ENCODE measurements at regions not wholly inside any gene's neighbourhood (a gene's known extent, or its start where the extent isn't known, plus 50 kb on each side); places are given as distances from the start of the nearest gene placed in this dataset.
"Not testable (repeated sequence)": the region's sequence is repeated elsewhere in the genome, so short reads cannot be mapped to it uniquely, and the experiment has no call there.

DNA sequence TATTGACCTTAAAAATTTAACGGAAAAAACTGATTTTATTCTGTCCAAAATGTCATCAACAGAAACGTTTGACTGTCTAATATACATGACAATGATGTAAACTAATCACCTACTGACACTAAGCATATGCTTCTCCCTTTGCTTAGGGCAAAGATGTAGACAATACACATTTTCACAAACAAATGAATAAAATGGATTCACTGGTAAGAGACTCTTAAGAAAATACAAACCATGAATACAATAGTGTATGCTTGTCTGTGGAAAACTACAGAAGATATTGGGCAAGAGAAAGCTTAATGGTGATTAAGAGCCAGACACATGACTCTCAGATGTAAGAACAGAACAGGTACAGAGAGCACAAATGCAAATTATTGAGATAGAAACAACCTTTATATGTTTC is 1248.7 kb downstream of the FSCB start:
- ATAC-seq (no peak), DNase-seq (no peak)
- WGBS, 4 donors = 57 to 61% (median 59%) methylated on average over 2 of the region's 2 CpGs
- TF ChIP-seq, protein P1, sequence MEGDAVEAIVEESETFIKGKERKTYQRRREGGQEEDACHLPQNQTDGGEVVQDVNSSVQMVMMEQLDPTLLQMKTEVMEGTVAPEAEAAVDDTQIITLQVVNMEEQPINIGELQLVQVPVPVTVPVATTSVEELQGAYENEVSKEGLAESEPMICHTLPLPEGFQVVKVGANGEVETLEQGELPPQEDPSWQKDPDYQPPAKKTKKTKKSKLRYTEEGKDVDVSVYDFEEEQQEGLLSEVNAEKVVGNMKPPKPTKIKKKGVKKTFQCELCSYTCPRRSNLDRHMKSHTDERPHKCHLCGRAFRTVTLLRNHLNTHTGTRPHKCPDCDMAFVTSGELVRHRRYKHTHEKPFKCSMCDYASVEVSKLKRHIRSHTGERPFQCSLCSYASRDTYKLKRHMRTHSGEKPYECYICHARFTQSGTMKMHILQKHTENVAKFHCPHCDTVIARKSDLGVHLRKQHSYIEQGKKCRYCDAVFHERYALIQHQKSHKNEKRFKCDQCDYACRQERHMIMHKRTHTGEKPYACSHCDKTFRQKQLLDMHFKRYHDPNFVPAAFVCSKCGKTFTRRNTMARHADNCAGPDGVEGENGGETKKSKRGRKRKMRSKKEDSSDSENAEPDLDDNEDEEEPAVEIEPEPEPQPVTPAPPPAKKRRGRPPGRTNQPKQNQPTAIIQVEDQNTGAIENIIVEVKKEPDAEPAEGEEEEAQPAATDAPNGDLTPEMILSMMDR (IDR thresholded peaks at IDR 0.05) = no peak
- no peak for TF ChIP-seq POLR2A (IDR thresholded peaks at IDR 0.05)
- Histone ChIP-seq H3K4me3 (no peak overlapping the region), H3K27me3 (no peaks in the 10 kb centered on the region), H3K9me3 (no peaks in the 10 kb centered on the region), H3K27ac (no peak overlapping the region), H3K4me1 (no peaks in the 10 kb centered on the region), H3K36me3 (no peaks in the 10 kb centered on the region)
- intact Hi-C loops (cut with DNase I) = no loop called here

DNA sequence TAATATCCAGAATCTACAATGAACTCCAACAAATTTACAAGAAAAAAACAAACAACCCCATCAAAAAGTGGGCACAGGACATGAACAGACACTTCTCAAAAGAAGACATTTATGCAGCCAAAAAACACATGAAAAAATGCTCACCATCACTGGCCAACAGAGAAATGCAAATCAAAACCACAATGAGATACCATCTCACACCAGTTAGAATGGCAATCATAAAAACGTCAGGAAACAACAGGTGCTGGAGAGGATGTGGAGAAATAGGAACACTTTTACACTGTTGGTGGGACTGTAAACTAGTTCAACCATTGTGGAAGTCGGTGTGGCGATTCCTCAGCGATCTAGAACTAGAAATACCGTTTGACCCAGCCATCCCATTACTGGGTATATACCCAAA is 1250.1 kb downstream of the FSCB start:
- ATAC-seq; H3K9me3 ChIP-seq; DNase-seq; intact Hi-C loops (cut with DNase I); H3K27ac ChIP-seq; H3K4me1 ChIP-seq; H3K27me3 ChIP-seq; H3K36me3 ChIP-seq; H3K4me3 ChIP-seq: not testable (repeated sequence)
- WGBS, 4 donors = 74 to 90% (median 86%) methylated on average over 5 of the region's 5 CpGs

DNA sequence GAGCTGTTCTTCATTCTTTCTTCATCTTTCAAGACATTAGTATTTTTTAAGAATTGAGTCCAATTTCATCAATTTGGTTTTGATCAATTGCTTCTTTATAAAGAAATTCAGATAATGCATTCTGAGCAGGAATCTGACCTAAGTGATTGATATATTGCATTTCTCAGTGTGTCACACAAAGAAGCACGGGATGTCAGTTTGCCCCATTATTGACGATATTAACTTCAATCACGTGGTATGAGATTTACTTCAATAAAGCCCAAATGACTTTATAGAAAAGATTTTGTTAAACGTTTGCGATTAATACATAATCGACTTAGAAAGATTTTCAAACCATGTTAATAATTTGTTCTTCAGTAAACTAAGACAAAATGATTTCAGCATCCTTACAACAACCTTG is 1254.2 kb downstream of the FSCB start:
- no peak overlapping the region for H3K27ac ChIP-seq
- no peaks in the 10 kb centered on the region for H3K36me3 ChIP-seq
- DNase-seq = no peak
- no peak overlapping the region for H3K4me3 ChIP-seq
- ATAC-seq = no peak
- no peaks in the 10 kb centered on the region for H3K27me3 ChIP-seq
- no peak for TF ChIP-seq POLR2A (IDR thresholded peaks at IDR 0.05)
- TF ChIP-seq, protein P1 (IDR thresholded peaks at IDR 0.05) = no peak
- intact Hi-C loops (cut with DNase I) = no loop called here
- WGBS, 4 donors = 86 to 90% (median 88%) methylated on average over 6 of the region's 6 CpGs
- no peaks in the 10 kb centered on the region for H3K4me1 ChIP-seq
- no peaks in the 10 kb centered on the region for H3K9me3 ChIP-seq

DNA sequence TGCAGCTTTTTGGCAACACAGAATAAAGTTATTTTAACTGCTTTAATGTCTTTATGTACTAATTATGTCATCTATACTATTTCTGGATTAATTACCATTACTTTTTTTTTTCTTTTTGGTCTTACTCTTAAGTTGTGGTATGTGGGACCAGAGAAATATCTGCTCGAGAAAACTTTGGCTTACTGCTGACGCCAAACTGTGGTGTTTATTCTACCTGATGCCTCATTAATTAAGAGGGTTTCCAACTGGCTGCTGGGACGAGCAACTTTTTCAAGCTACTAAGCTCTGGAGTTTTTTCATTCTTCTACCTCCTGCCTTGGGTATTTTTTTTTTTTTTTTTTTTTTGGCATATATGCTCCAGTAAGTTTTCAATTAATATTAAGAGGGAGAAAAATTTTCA is 1257.5 kb downstream of the FSCB start:
- Histone ChIP-seq H3K27ac (no peak overlapping the region), H3K4me1 (no peaks in the 10 kb centered on the region), H3K27me3 (no peaks in the 10 kb centered on the region), H3K4me3 (no peak overlapping the region), H3K36me3 (no peaks in the 10 kb centered on the region), H3K9me3 (peaks cover 0 to 8% (median 0%) of the 10 kb centered on the region in 12 donors)
- intact Hi-C loops (cut with DNase I) = no loop called here
- TF ChIP-seq, protein P1 (IDR thresholded peaks at IDR 0.05) = no peak
- no peak for TF ChIP-seq POLR2A (IDR thresholded peaks at IDR 0.05)
- DNase-seq (no peak), ATAC-seq (no peak)
- 45 to 61% (median 57%) methylated on average over 3 of the region's 3 CpGs for WGBS, 4 donors

DNA sequence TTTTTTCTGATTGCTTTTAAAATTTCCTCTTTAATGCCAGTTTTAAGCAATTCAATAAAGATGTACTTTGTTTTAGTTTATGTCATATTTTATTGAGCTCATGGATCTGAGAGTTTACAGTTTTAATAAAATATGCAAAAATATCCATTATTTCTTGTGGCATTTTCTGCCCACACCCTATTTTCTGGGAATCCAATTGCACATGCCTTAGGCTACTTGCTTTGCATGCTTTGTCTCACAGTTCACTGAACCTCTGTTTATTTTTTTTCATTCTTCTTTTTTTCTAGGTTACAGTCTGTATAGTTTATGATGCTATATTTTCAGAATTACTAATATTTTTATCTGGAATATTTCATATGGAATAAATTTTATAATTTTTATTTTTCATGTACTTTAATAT is 1258.0 kb downstream of the FSCB start:
- TF ChIP-seq POLR2A (IDR thresholded peaks at IDR 0.05) = no peak
- TF ChIP-seq, protein P1 (IDR thresholded peaks at IDR 0.05) = no peak
- intact Hi-C loops (cut with DNase I) = no loop called here
- H3K4me3 ChIP-seq = no peak overlapping the region
- no peaks in the 10 kb centered on the region for H3K36me3 ChIP-seq
- no peak for DNase-seq
- H3K27ac ChIP-seq = no peak overlapping the region
- no peaks in the 10 kb centered on the region for H3K4me1 ChIP-seq
- H3K9me3 ChIP-seq = peaks cover 0 to 8% (median 0%) of the 10 kb centered on the region in 12 donors
- H3K27me3 ChIP-seq = no peaks in the 10 kb centered on the region
- ATAC-seq = no peak
